ENCODE measurements at regions not wholly inside any gene's neighbourhood (a gene's known extent, or its start where the extent isn't known, plus 50 kb on each side); places are given as distances from the start of the nearest gene placed in this dataset.
"Not testable (repeated sequence)": the region's sequence is repeated elsewhere in the genome, so short reads cannot be mapped to it uniquely, and the experiment has no call there.

GRCh38 chr4:3374011-3374645 is 67.6 kb upstream of the HGFAC start:
- H3K27ac ChIP-seq: no peak overlapping the region
- TF ChIP-seq ZFX (IDR thresholded peaks at IDR 0.05; ENCODE audit: borderline replicate concordance) (no peak), CTCF (IDR thresholded peaks at IDR 0.05) (no peak)

GRCh38 chr4:3374667-3375066 is 67.1 kb upstream of the HGFAC start:
- H3K27ac ChIP-seq: no peak overlapping the region
- TF ChIP-seq ZFX (IDR thresholded peaks at IDR 0.05; ENCODE audit: borderline replicate concordance) (no peak), CTCF (IDR thresholded peaks at IDR 0.05) (no peak)

DNA sequence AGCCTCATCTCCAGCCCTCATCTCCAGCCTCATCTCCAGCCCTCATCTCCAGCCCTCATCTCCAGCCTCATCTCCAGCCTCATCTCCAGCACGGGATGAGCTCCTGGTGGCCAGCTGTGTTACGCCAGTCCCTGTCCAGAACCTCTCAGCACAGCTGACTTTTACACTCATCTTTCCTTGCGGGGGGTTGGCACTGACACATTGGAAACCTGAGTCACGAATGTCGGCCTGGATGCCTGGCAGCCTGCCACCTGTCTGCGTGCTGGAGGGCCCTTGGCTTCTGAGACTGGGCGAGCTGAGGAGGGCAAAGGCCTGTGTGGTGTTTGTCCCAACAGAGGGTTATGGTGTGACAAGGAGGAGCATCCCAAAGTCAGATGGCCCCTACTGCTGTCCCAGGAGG is 66.1 kb upstream of the HGFAC start:
- TF ChIP-seq CTCF (IDR thresholded peaks at IDR 0.05) (no peak), ZFX (IDR thresholded peaks at IDR 0.05; ENCODE audit: borderline replicate concordance) (no peak)
- H3K27ac ChIP-seq: no peak overlapping the region

DNA sequence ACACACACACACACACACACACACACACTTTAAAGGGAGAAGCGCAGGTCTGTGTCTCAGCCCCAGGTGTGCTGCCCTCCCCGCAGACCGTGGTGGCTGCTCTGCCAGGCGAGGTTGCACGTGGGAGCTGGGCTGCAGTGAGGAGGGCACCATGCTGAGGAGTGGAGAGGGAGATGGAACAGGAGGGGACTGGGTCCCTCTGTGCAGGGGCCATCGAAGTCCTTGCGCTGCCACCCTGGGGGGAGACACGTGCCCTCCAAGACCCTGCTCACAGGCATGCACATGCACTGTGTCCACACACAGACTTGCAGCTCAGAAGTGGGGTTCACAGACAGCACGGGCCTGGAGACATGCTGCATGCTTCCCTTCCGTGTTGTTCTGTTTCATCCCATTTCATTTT is 65.5 kb upstream of the HGFAC start:
- TF ChIP-seq ZFX (IDR thresholded peaks at IDR 0.05; ENCODE audit: borderline replicate concordance) (no peak), CTCF (IDR thresholded peaks at IDR 0.05) (no peak)
- H3K27ac ChIP-seq: no peak overlapping the region

- no peak for TF ChIP-seq CTCF (IDR thresholded peaks at IDR 0.05)
- no peak for TF ChIP-seq ZFX (IDR thresholded peaks at IDR 0.05; ENCODE audit: borderline replicate concordance)
- no peak overlapping the region for H3K27ac ChIP-seq
These were observed 64.2 kb upstream of the HGFAC start for GRCh38 chr4:3377557-3377956.

DNA sequence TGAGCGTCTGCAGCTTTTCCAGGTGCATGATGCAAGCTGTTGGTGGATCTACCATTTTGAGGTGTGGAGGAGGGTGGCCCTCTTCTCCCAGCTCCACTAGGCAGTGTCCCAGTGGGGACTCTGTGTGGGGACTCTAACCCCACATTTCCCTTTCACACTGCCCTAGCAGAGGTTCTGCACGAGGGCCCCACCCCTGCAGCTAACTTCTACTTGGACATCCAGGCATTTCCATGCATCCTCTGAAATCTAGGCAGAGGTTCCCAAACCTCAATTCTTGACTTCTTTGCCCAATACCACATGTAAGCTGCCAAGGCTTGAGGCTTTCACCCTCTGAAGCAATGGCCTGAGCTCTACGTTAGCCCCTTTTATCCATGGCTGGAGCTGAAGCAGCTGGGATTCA is 61.4 kb upstream of the HGFAC start:
- not testable (repeated sequence) for H3K27ac ChIP-seq

GRCh38 chr4:3381208-3381607 is 60.6 kb upstream of the HGFAC start:
- not testable (repeated sequence) for H3K27ac ChIP-seq

DNA sequence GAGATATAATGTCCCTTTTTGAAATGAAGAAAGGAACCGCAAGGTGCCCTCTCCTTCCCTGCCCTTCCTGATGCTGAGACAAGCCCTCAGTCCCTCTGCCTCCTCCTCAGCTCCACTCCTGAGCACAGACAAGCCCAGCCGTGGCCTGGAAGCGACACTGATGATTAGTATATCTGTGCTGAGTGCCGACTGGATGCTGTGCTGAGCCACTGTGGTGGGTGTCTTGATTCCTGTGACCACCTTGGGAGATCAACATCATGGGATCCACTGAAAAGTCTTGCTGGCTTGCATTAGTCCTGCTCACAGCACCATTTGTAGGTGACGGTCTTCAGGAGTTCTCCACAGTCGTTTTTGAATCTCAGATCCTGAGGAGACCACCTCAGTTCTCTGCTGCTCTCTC is 59.5 kb upstream of the HGFAC start:
- H3K27ac ChIP-seq: no peak overlapping the region
- TF ChIP-seq ZFX (IDR thresholded peaks at IDR 0.05; ENCODE audit: borderline replicate concordance): no peak
- TF ChIP-seq CTCF (IDR thresholded peaks at IDR 0.05): no peak

Measured in 22Rv1 (cell line).